Hippocampal formation (tissue), 2 donors: ENCODE measurements at regions not wholly inside any gene's neighbourhood (a gene's known extent, or its start where the extent isn't known, plus 50 kb on each side); places are given as distances from the start of the nearest gene placed in this dataset.

Experiments used
- DNase-seq, 2 donors: peaks; one replicate each; lab custom pipeline; 2025; lab: John Stamatoyannopoulos, UW

- no peak for DNase-seq
Observed at GRCh38 chr2:162964513-162964912, 125.9 kb upstream of the KCNH7 start.

- no peak for DNase-seq
Observed at GRCh38 chr2:162963156-162963555, 124.6 kb upstream of the KCNH7 start.

GRCh38 chr2:162945785-162946184 lies 107.2 kb upstream of the KCNH7 start:
- DNase-seq = no peak

- no peak for DNase-seq
Observed at GRCh38 chr2:162938387-162938786, 99.8 kb upstream of the KCNH7 start.

GRCh38 chr2:162934191-162934590 lies 95.6 kb upstream of the KCNH7 start:
- no peak for DNase-seq

- no peak for DNase-seq
Observed at GRCh38 chr2:162932416-162932815, 93.8 kb upstream of the KCNH7 start.

- no peak for DNase-seq
Observed at GRCh38 chr2:162929571-162929970, 91.0 kb upstream of the KCNH7 start.

- DNase-seq = no peak
Observed at GRCh38 chr2:162928356-162928755, 89.8 kb upstream of the KCNH7 start.

GRCh38 chr2:162926907-162927306 lies 88.3 kb upstream of the KCNH7 start:
- no peak for DNase-seq

GRCh38 chr2:162926501-162926900 lies 87.9 kb upstream of the KCNH7 start:
- DNase-seq = no peak

- DNase-seq = no peak
Observed at GRCh38 chr2:162925595-162925994, 87.0 kb upstream of the KCNH7 start.

- DNase-seq = no peak
Observed at GRCh38 chr2:162919111-162919510, 80.5 kb upstream of the KCNH7 start.

GRCh38 chr2:162917626-162918025 lies 79.1 kb upstream of the KCNH7 start:
- DNase-seq = no peak

GRCh38 chr2:162916286-162916801 lies 77.8 kb upstream of the KCNH7 start:
- DNase-seq = no peak

GRCh38 chr2:162915858-162916257 lies 77.3 kb upstream of the KCNH7 start:
- DNase-seq = no peak

- no peak for DNase-seq
Observed at GRCh38 chr2:162914161-162914560, 75.6 kb upstream of the KCNH7 start.

GRCh38 chr2:162912787-162913186 lies 74.2 kb upstream of the KCNH7 start:
- no peak for DNase-seq

- no peak for DNase-seq
Observed at GRCh38 chr2:162908567-162908966, 70.0 kb upstream of the KCNH7 start.

GRCh38 chr2:162890690-162891311 lies 52.2 kb upstream of the KCNH7 start:
- no peak for DNase-seq

GRCh38 chr2:162888652-162889051 lies 50.1 kb upstream of the KCNH7 start:
- no peak for DNase-seq
